NCI-H2081 (cell line): ENCODE measurements at regions not wholly inside any gene's neighbourhood (a gene's known extent, or its start where the extent isn't known, plus 50 kb on each side); places are given as distances from the start of the nearest gene placed in this dataset.

Source experiments
- DNase-seq, 2 experiments: peaks; one replicate each; lab custom pipeline; 2025; lab: John Stamatoyannopoulos, UW

GRCh38 chr14:94717808-94718207 is 52.1 kb downstream of the GSC start:
- DNase-seq = no peak

- DNase-seq = no peak
These were observed 52.9 kb downstream of the GSC start for GRCh38 chr14:94716976-94717375.

GRCh38 chr14:94713115-94713514 is 56.8 kb downstream of the GSC start:
- no peak for DNase-seq

GRCh38 chr14:94710731-94711130 is 59.2 kb downstream of the GSC start:
- DNase-seq = no peak

GRCh38 chr14:94707494-94707893 is 62.4 kb downstream of the GSC start:
- no peak for DNase-seq

- no peak for DNase-seq
These were observed 63.8 kb downstream of the GSC start for GRCh38 chr14:94706133-94706532.

- no peak for DNase-seq
These were observed 67.3 kb downstream of the GSC start for GRCh38 chr14:94702629-94703028.

GRCh38 chr14:94701861-94702370 is 68.0 kb downstream of the GSC start:
- no peak for DNase-seq

- no peak for DNase-seq
These were observed 69.6 kb downstream of the GSC start for GRCh38 chr14:94700336-94700735.

- DNase-seq = no peak
These were observed 70.1 kb downstream of the GSC start for GRCh38 chr14:94699831-94700230.

- no peak for DNase-seq
These were observed 71.9 kb downstream of the GSC start for GRCh38 chr14:94697773-94698556.

GRCh38 chr14:94696518-94696917 is 73.4 kb downstream of the GSC start:
- DNase-seq = no peak

GRCh38 chr14:94695231-94695630 is 74.7 kb downstream of the GSC start:
- DNase-seq = no peak

- no peak for DNase-seq
These were observed 78.3 kb downstream of the GSC start for GRCh38 chr14:94691660-94692034.

GRCh38 chr14:94690896-94691659 is 78.8 kb downstream of the GSC start:
- DNase-seq = no peak

GRCh38 chr14:94690486-94690885 is 78.3 kb downstream of the SERPINA3 start:
- DNase-seq = no peak

- no peak for DNase-seq
These were observed 77.8 kb downstream of the SERPINA3 start for GRCh38 chr14:94689985-94690400.

- peak; percentile 29 to 31 for DNase-seq
These were observed 77.2 kb downstream of the SERPINA3 start for GRCh38 chr14:94689218-94689984.

GRCh38 chr14:94686511-94687160 is 74.4 kb downstream of the SERPINA3 start:
- no peak for DNase-seq

GRCh38 chr14:94685681-94686485 is 73.7 kb downstream of the SERPINA3 start:
- no peak for DNase-seq

- no peak for DNase-seq
These were observed 73.0 kb downstream of the SERPINA3 start for GRCh38 chr14:94685166-94685581.
